HCT116 (cell line): ENCODE measurements at regions not wholly inside any gene's neighbourhood (a gene's known extent, or its start where the extent isn't known, plus 50 kb on each side); places are given as distances from the start of the nearest gene placed in this dataset.

Experiments used
- ATAC-seq: fragments of 200-7000 bp; cut with Tn5 transposase; 2 replicates; pipeline ENCODE4 v1.9.1; 2020; ENCODE audit warnings: mild to moderate bottlenecking, moderate library complexity
- BruUV-seq: library from RNA; stranded (reverse); fragments of 400-500 nt; replicated peaks from 2 replicates; lab custom pipeline; 2021; lab: Mats Ljungman, UMichigan
- CTCF ChIA-PET: fragments of 300-600 bp; sonication (Branson Sonifier 250); formaldehyde crosslinking; loops from one replicate; lab custom pipeline; 2021; ENCODE audit warnings: antibody characterized with exemption; lab: Charles Lee
- POLR2A ChIA-PET: fragments of 300-600, 350-600 bp; sonication (Branson Sonifier 250); formaldehyde crosslinking; loops from one replicate; lab custom pipeline; 2021; ENCODE audit warnings: antibody characterized with exemption; lab: Charles Lee
- RAD21 ChIA-PET, 2 experiments: fragments of 300-600 bp; sonication (Branson Sonifier 250); formaldehyde crosslinking; loops; one replicate each; lab custom pipeline; 2023; ENCODE audit warnings: low total read pairs in 2 of 2; ENCODE audit not compliant: uncharacterized antibody in 2 of 2, unreplicated experiment in 2 of 2, low non-redundant PET in 1 of 2; lab: Charles Lee
- DNase-seq: peaks from one replicate; pipeline ENCODE4 v3.0.0-alpha.2; 2010; ENCODE audit warnings: low read depth, low spot score
- H2AFZ ChIP-seq: fragments of 200-600 bp; shearing (Covaris generic), sonication (generic); 2 replicates; pipeline ENCODE4 v1.6.1; 2017; ENCODE audit warnings: low read depth, mixed run types, mixed read lengths, antibody characterized with exemption, low read length; ENCODE audit not compliant: poor library complexity, severe bottlenecking
- H3K27ac ChIP-seq: 2 replicates; pipeline ENCODE4 v1.5.1; 2012; ENCODE audit warnings: low read depth, low read length
- H3K27me3 ChIP-seq: fragments of 200-600 bp; sonication (generic); 2 replicates; pipeline ENCODE4 v1.6.1; 2016; ENCODE audit warnings: mixed run types, low read length, mixed read lengths; ENCODE audit not compliant: insufficient read depth
- H3K36me3 ChIP-seq, 2 experiments: fragments of 200-500 bp in 1 of 2; fragments of 200-600 bp in 1 of 2; sonication (Bioruptor generic) in 1 of 2; sonication (generic) in 1 of 2; 2 replicates each; pipeline versions ENCODE4 v1.5.1 to v1.6.1; 2014 to 2016; ENCODE audit warnings: low read length in 2 of 2, inconsistent platforms in 1 of 2, mixed read lengths in 1 of 2, mixed run types in 1 of 2; ENCODE audit not compliant: insufficient read depth in 2 of 2, control insufficient read depth in 1 of 2
- H3K4me1 ChIP-seq, 2 experiments: fragments of 200-600 bp in 1 of 2; sonication (generic) in 1 of 2; 2 replicates each; pipeline versions ENCODE4 v1.5.1 to v1.6.1; 2012 to 2017; ENCODE audit warnings: low read length in 2 of 2, inconsistent platforms in 1 of 2, mild to moderate bottlenecking in 1 of 2, mixed read lengths in 1 of 2, mixed run types in 1 of 2, moderate library complexity in 1 of 2; ENCODE audit not compliant: insufficient read depth in 2 of 2, control insufficient read depth in 1 of 2
- H3K4me2 ChIP-seq: fragments of 200-600 bp; sonication (generic); 2 replicates; pipeline ENCODE4 v1.6.1; 2017; ENCODE audit warnings: mixed run types, low read length, mixed read lengths
- H3K4me3 ChIP-seq, 2 experiments: fragments of 200-600 bp in 1 of 2; sonication (generic) in 1 of 2; replicated peaks in 1 of 2; 2 replicates each; pipeline ENCODE4 v1.5.1; 2011 to 2016; ENCODE audit warnings: low read length in 2 of 2, control low read depth in 1 of 2, low read depth in 1 of 2, mild to moderate bottlenecking in 1 of 2, mixed read lengths in 1 of 2, mixed run types in 1 of 2
- H3K79me2 ChIP-seq: fragments of 200-600 bp; sonication (generic); 2 replicates; pipeline ENCODE4 v1.6.1; 2017; ENCODE audit warnings: mild to moderate bottlenecking, mixed run types, low read length, moderate library complexity, mixed read lengths; ENCODE audit not compliant: insufficient read depth
- H3K9ac ChIP-seq: fragments of 200-600 bp; sonication (generic); 2 replicates; pipeline ENCODE4 v1.6.1; 2016; ENCODE audit warnings: low read length, mixed read lengths
- H3K9me2 ChIP-seq: fragments of 200-600 bp; sonication (generic), shearing (Covaris generic); 2 replicates; pipeline ENCODE4 v1.6.1; 2017; ENCODE audit warnings: mixed run types, mild to moderate bottlenecking, moderate library complexity; ENCODE audit not compliant: insufficient read depth
- H3K9me3 ChIP-seq, 2 experiments: fragments of 200-500 bp in 1 of 2; fragments of 200-600 bp in 1 of 2; sonication (Bioruptor generic) in 1 of 2; sonication (generic) in 1 of 2; 2 replicates each; pipeline ENCODE4 v1.6.1; 2014 to 2017; ENCODE audit warnings: low read length in 2 of 2, mixed read lengths in 2 of 2, inconsistent platforms in 1 of 2, low read depth in 1 of 2, mild to moderate bottlenecking in 1 of 2, mixed run types in 1 of 2, moderate library complexity in 1 of 2; ENCODE audit not compliant: control insufficient read depth in 1 of 2, insufficient read depth in 1 of 2
- H4K20me1 ChIP-seq: fragments of 200-600 bp; sonication (generic), shearing (Covaris generic); 2 replicates; pipeline ENCODE4 v1.6.1; 2017; ENCODE audit warnings: mixed run types, mild to moderate bottlenecking, moderate library complexity; ENCODE audit not compliant: insufficient read depth
- ATF3 ChIP-seq: IDR thresholded peaks from 2 replicates; pipeline ENCODE4 v1.6.1; 2012
- CBX3 ChIP-seq: IDR thresholded peaks from 2 replicates; pipeline ENCODE4 v1.6.1; 2012; ENCODE audit warnings: low read depth
- CTCF ChIP-seq, 3 experiments: fragments of 200-600 bp in 1 of 3; sonication (generic) in 1 of 3; IDR thresholded peaks in 2 of 3; conservative IDR thresholded peaks in 1 of 3; 2 replicates each; pipeline ENCODE4 v1.5.1; 2012 to 2017; ENCODE audit warnings: low read depth in 2 of 3, low read length in 2 of 3, antibody characterized with exemption in 1 of 3, borderline replicate concordance in 1 of 3, control low read depth in 1 of 3, mild to moderate bottlenecking in 1 of 3, mixed read lengths in 1 of 3, mixed run types in 1 of 3, moderate library complexity in 1 of 3; ENCODE audit not compliant: insufficient read depth in 1 of 3
- EGR1 ChIP-seq: IDR thresholded peaks from 2 replicates; pipeline ENCODE4 v1.6.1; 2012; ENCODE audit warnings: low read depth
- ELF1 ChIP-seq: IDR thresholded peaks from 2 replicates; pipeline ENCODE4 v1.6.1; 2012; ENCODE audit warnings: low read depth, borderline replicate concordance
- EZH2 ChIP-seq: fragments of 200-600 bp; sonication (generic); IDR thresholded peaks from 2 replicates; pipeline ENCODE4 v1.6.1; 2017; ENCODE audit warnings: antibody characterized with exemption, mixed run types
- EZH2phosphoT487 ChIP-seq: fragments of 200-600 bp; IDR thresholded peaks from 2 replicates; pipeline ENCODE4 v1.6.1; 2018; ENCODE audit warnings: antibody characterized with exemption, borderline replicate concordance
- POLR2A ChIP-seq: IDR thresholded peaks from 2 replicates; pipeline ENCODE4 v1.7.0; 2011; ENCODE audit warnings: borderline replicate concordance; ENCODE audit not compliant: insufficient read depth, insufficient read length; ENCODE audit errors: extremely low read depth
- RAD21 ChIP-seq: IDR thresholded peaks from 2 replicates; pipeline ENCODE4 v1.6.1; 2012; ENCODE audit warnings: low read depth, mild to moderate bottlenecking
- SP1 ChIP-seq: IDR thresholded peaks from 2 replicates; pipeline ENCODE4 v1.6.1; 2012; ENCODE audit warnings: low read depth
- TCF7L2 ChIP-seq: IDR thresholded peaks from 2 replicates; pipeline ENCODE4 v1.7.0; 2011; ENCODE audit warnings: borderline replicate concordance, inconsistent platforms; ENCODE audit not compliant: insufficient read depth, insufficient read length; ENCODE audit errors: extremely low read depth
- ZBTB33 ChIP-seq: IDR thresholded peaks from 2 replicates; pipeline ENCODE4 v1.6.1; 2011; ENCODE audit warnings: mild to moderate bottlenecking, low read length, moderate library complexity; ENCODE audit not compliant: insufficient replicate concordance; ENCODE audit errors: extremely low read depth
- ZFX ChIP-seq: fragments of 450-650 bp; IDR thresholded peaks from 2 replicates; pipeline ENCODE4 v1.6.1; 2017
- ZNF274 ChIP-seq: fragments of 200-500 bp; sonication (Bioruptor generic); IDR thresholded peaks from 2 replicates; pipeline ENCODE4 v1.6.1; 2014; ENCODE audit warnings: mild to moderate bottlenecking, low read depth, low read length, inconsistent platforms
- intact Hi-C: fragments of 100-400 bp; cut with micrococcal nuclease; formaldehyde crosslinking; loops from 2 replicates; pipeline ENCODE4 v1.10.0; 2022

GRCh38 chr7:156577645-156578577, 62.7 kb upstream of the RNF32 start (continued):
- TF ChIP-seq TCF7L2 (no peak), ELF1 (no peak), RAD21 (no peak), ZBTB33 (no peak)
- TF ChIP-seq, all 23 proteins: peak for 0

GRCh38 chr7:156576216-156577058, 64.1 kb upstream of the RNF32 start:
- Histone ChIP-seq H3K4me2 (no peak overlapping the region), H2AFZ (no peak overlapping the region), H3K9me3 (no peaks in the 10 kb centered on the region), H3K27ac (no peak overlapping the region), H4K20me1 (no peaks in the 10 kb centered on the region), H3K79me2 (no peaks in the 10 kb centered on the region), H3K9ac (no peak overlapping the region), H3K9me2 (no peaks in the 10 kb centered on the region), H3K4me1 (no peaks in the 10 kb centered on the region), H3K36me3 (no peaks in the 10 kb centered on the region), H3K4me3 (no peak overlapping the region)
- intact Hi-C loops: no loop called here
- no peak for ATAC-seq
- TF ChIP-seq POLR2A (no peak), ATF3 (no peak), ZFX (no peak), CBX3 (no peak), EZH2 (no peak), EGR1 (no peak), EZH2phosphoT487 (no peak), CTCF (IDR thresholded peaks at IDR 0.05 in 2 of 3, conservative IDR thresholded peaks at IDR 0.05 in 1 of 3; ENCODE audit: borderline replicate concordance in 1 of 3, insufficient read depth in 1 of 3, low read depth in 2 of 3, low read length in 2 of 3) (no peak), SP1 (no peak), ZNF274 (no peak)
- TF ChIP-seq, all 23 proteins: peak for 0
- CTCF ChIA-PET: no interaction called here
- POLR2A ChIA-PET: no interaction called here
- no TSS peak for BruUV-seq
- DNase-seq: no peak
- RAD21 ChIA-PET: no interaction called here
- H3K27me3 ChIP-seq: peaks cover 5% of the 10 kb centered on the region; the same call in 1 of the 2 replicates
